ENCODE measurements at regions not wholly inside any gene's neighbourhood (a gene's known extent, or its start where the extent isn't known, plus 50 kb on each side); places are given as distances from the start of the nearest gene placed in this dataset.

GRCh38 chr1:113021430-113022085 is 51.4 kb upstream of the LRIG2 start:
- no peak overlapping the region for H3K4me2 ChIP-seq (replicated peaks; ENCODE audit: extremely low read depth, low read length, poor library complexity, severe bottlenecking)
- H2AFZ ChIP-seq (ENCODE audit: insufficient read depth, low read depth, low read length, poor library complexity, severe bottlenecking): no peak overlapping the region
- Mint-ChIP-seq H3K36me3 (no peaks in the 10 kb centered on the region), H3K9me3 (peaks cover 0 to 3% (median 0%) of the 10 kb centered on the region in 7 donors), H3K4me1 (no peaks in the 10 kb centered on the region), H3K27me3 (ENCODE audit: low read depth in 3 of 3) (no peaks in the 10 kb centered on the region), H3K4me3 (no peak overlapping the region), H3K27ac (no peak overlapping the region)
- no peak overlapping the region for H3K9ac ChIP-seq (ENCODE audit: insufficient read depth, low read length, poor library complexity, severe bottlenecking)
- WGBS (ENCODE audit: insufficient coverage): 100% methylated on average over 2 of the region's 7 CpGs
- H4K20me1 ChIP-seq (ENCODE audit: insufficient read depth, low read length): no peaks in the 10 kb centered on the region
- no peaks in the 10 kb centered on the region for H3K27me3 ChIP-seq (ENCODE audit: control insufficient read depth in 2 of 2, insufficient read depth in 2 of 2, low read length in 2 of 2)
- no peaks in the 10 kb centered on the region for H3K36me3 ChIP-seq (replicated peaks in 1 of 2; ENCODE audit: control insufficient read depth in 1 of 2, insufficient read depth in 2 of 2, low read length in 2 of 2)
- no peaks in the 10 kb centered on the region for H3K79me2 ChIP-seq (ENCODE audit: insufficient read depth, low read length)
- H3K4me1 ChIP-seq (ENCODE audit: control insufficient read depth in 1 of 2, insufficient read depth in 2 of 2, low read length in 2 of 2): no peaks in the 10 kb centered on the region
- TF ChIP-seq CTCF (IDR thresholded peaks at IDR 0.05): no peak
- no peak for DNase-seq
- H3K9me3 ChIP-seq (replicated peaks in 1 of 2; ENCODE audit: control insufficient read depth in 1 of 2, insufficient read depth in 1 of 2, low read length in 2 of 2): no peaks in the 10 kb centered on the region
- H3K27ac ChIP-seq (ENCODE audit: low read depth in 1 of 2, low read length in 2 of 2): no peak overlapping the region
- no peak overlapping the region for H3K4me3 ChIP-seq (replicated peaks in 1 of 3; ENCODE audit: low read depth in 2 of 3, low read length in 3 of 3)
- intact Hi-C loops (cut with micrococcal nuclease): no loop called here

All from CD14-positive monocyte (primary cell).